GM12864 (cell line): ENCODE measurements at regions not wholly inside any gene's neighbourhood (a gene's known extent, or its start where the extent isn't known, plus 50 kb on each side); places are given as distances from the start of the nearest gene placed in this dataset.

Source experiments
- DNase-seq: peaks from one replicate; pipeline ENCODE4 v3.0.0-alpha.2; 2011; ENCODE audit warnings: low read depth
- H3K4me3 ChIP-seq: 2 replicates; pipeline ENCODE4 v1.5.1; 2011; ENCODE audit warnings: mild to moderate bottlenecking, low read depth, low read length, control low read depth
- CTCF ChIP-seq: IDR thresholded peaks from 2 replicates; pipeline ENCODE4 v1.5.1; 2011; ENCODE audit warnings: low read depth, mild to moderate bottlenecking, moderate library complexity, low read length, control low read depth, inconsistent platforms; ENCODE audit errors: missing control alignments

GRCh38 chr3:106454497-106454896, 585.7 kb upstream of the CBLB start:
- TF ChIP-seq CTCF: no peak
- no peak overlapping the region for H3K4me3 ChIP-seq
- DNase-seq: no peak

GRCh38 chr3:106457281-106458180, 588.7 kb upstream of the CBLB start:
- no peak for TF ChIP-seq CTCF
- H3K4me3 ChIP-seq: no peak overlapping the region
- peak; percentile 51 for DNase-seq

- no peak for TF ChIP-seq CTCF
Measured at GRCh38 chr3:106458952-106459351, 590.1 kb upstream of the CBLB start.

GRCh38 chr3:106466881-106467280, 598.1 kb upstream of the CBLB start:
- no peak overlapping the region for H3K4me3 ChIP-seq
- DNase-seq: no peak
- no peak for TF ChIP-seq CTCF

More at GRCh38 chr3:106458952-106459351, 590.1 kb upstream of the CBLB start:
- no peak overlapping the region for H3K4me3 ChIP-seq
- no peak for DNase-seq

GRCh38 chr3:106473576-106474475, 605.0 kb upstream of the CBLB start:
- H3K4me3 ChIP-seq: no peak overlapping the region
- no peak for DNase-seq
- TF ChIP-seq CTCF: no peak

- H3K4me3 ChIP-seq: no peak overlapping the region
- DNase-seq: no peak
- TF ChIP-seq CTCF: no peak
Measured at GRCh38 chr3:106482451-106482850, 613.6 kb upstream of the CBLB start.
